Omental fat pad (tissue), 3 donors: ENCODE measurements at regions not wholly inside any gene's neighbourhood (a gene's known extent, or its start where the extent isn't known, plus 50 kb on each side); places are given as distances from the start of the nearest gene placed in this dataset.

Experiments used
- ATAC-seq: fragments of 150-250 bp; one replicate; pipeline ENCODE4 v1.9.1; 2016; ENCODE audit warnings: mild to moderate bottlenecking, moderate library complexity; ENCODE audit not compliant: low FRiP score
- DNase-seq: peaks from one replicate; pipeline ENCODE4 v3.0.0-alpha.2; 2019; ENCODE audit warnings: low spot score
- TF ChIP-seq, protein P1 (sequence below), 3 donors: fragments of 450-650 bp; IDR thresholded peaks; one replicate each; pipeline ENCODE4 v1.5.1; 2016 to 2017; ENCODE audit warnings: antibody characterized with exemption in 3 of 3, mild to moderate bottlenecking in 3 of 3, moderate library complexity in 2 of 3

GRCh38 chr3:154728285-154728684 lies 298.3 kb upstream of the GPR149 start:
- TF ChIP-seq, protein P1, sequence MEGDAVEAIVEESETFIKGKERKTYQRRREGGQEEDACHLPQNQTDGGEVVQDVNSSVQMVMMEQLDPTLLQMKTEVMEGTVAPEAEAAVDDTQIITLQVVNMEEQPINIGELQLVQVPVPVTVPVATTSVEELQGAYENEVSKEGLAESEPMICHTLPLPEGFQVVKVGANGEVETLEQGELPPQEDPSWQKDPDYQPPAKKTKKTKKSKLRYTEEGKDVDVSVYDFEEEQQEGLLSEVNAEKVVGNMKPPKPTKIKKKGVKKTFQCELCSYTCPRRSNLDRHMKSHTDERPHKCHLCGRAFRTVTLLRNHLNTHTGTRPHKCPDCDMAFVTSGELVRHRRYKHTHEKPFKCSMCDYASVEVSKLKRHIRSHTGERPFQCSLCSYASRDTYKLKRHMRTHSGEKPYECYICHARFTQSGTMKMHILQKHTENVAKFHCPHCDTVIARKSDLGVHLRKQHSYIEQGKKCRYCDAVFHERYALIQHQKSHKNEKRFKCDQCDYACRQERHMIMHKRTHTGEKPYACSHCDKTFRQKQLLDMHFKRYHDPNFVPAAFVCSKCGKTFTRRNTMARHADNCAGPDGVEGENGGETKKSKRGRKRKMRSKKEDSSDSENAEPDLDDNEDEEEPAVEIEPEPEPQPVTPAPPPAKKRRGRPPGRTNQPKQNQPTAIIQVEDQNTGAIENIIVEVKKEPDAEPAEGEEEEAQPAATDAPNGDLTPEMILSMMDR (IDR thresholded peaks at IDR 0.05), result no peak
- no peak for ATAC-seq
- DNase-seq, result no peak

DNA sequence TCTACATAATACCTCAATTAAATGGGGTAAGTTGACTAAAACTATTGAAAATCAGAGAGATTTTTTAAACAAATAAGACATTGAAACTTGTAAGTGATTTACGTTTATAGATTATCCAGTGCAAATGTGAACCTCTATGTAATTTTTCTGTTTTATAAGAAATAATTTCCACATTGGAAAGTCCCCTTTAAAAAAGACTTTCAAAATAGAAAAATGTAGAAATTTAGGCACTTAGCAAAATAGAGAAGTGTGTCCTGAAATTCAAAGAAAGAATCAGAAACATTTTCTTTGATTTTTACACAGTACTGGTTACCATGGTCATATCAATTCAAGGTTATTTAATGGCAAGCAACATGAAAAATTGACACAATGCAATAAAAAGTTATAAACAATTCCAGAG lies 290.9 kb upstream of the GPR149 start:
- TF ChIP-seq, protein P1 (IDR thresholded peaks at IDR 0.05), result no peak
- ATAC-seq (no peak), DNase-seq (no peak)

DNA sequence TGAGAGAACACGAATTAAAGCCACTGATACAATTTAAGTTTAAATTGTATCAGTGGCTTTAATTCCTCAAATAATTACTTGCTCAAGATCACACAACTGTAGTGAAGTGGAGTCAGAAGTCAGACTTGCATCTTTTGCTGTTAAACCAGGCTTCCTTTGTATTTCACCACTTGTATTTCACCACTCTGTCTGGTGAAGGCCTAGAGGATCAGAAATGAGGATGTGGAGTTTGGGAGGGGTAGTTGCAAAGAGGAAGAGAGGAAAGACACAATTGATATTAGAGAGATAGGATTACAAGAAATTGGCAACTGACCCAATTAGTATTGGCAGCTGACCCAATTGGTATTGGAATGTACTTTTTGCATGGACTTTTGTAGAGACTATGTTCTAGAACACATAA lies 288.1 kb upstream of the GPR149 start:
- no peak for DNase-seq
- TF ChIP-seq, protein P1 (IDR thresholded peaks at IDR 0.05), result no peak
- ATAC-seq, result no peak

- DNase-seq (no peak), ATAC-seq (no peak)
- TF ChIP-seq, protein P1 (IDR thresholded peaks at IDR 0.05), result no peak
Measured at GRCh38 chr3:154716170-154716569, 286.2 kb upstream of the GPR149 start.

DNA sequence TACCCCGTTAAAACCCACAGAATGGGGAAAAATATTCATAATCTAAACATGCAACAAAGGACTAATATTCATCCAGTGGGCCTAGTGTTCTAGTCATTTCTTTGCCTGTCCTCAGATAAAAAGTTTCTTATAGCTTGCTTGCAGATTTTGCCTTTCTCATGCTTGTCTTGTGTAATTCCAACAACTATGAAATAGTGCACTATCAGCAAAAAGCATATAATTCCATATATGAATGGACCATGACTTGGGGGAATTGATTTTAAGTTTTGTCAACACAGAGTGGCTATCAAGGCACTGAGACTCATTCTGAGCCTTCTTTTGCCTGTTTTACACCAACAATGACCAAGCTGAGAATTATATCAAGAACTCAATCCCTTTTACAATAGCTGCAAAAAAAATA lies 278.6 kb upstream of the GPR149 start:
- DNase-seq (no peak), ATAC-seq (no peak)
- TF ChIP-seq, protein P1 (IDR thresholded peaks at IDR 0.05), result no peak

GRCh38 chr3:154701055-154701454 lies 271.1 kb upstream of the GPR149 start:
- DNase-seq (no peak), ATAC-seq (no peak)
- TF ChIP-seq, protein P1 (IDR thresholded peaks at IDR 0.05), result no peak

DNA sequence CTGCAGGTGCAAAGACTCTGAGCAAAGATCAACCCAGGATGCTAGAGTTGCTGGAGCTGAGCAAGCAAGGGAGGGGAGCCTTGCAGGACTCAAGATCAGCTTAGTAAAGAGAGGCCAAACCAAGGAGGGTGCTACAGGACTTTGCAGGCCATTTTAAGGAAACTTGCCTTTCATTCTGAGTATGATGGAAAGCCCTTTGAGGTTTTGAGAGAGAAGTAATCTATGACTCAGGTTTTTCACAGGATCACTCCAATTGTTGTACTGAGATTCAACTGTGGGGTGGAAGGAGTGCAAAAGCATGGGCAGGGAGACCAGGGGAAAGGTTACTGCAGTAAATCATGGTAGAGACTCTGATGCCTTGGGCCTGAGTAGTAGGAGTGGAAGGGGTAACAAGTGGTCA lies 260.4 kb upstream of the GPR149 start:
- DNase-seq (no peak), ATAC-seq (no peak)
- TF ChIP-seq, protein P1 (IDR thresholded peaks at IDR 0.05), result no peak
